HG03354 (cell line): ENCODE measurements at regions not wholly inside any gene's neighbourhood (a gene's known extent, or its start where the extent isn't known, plus 50 kb on each side); places are given as distances from the start of the nearest gene placed in this dataset.

Experiments used
- ATAC-seq: cut with Tn5 transposase; IDR thresholded peaks from one replicate; pipeline ENCODE4 v1.9.1; 2021; ENCODE audit warnings: mild to moderate bottlenecking; ENCODE audit not compliant: unreplicated experiment, poor library complexity, severe bottlenecking

DNA sequence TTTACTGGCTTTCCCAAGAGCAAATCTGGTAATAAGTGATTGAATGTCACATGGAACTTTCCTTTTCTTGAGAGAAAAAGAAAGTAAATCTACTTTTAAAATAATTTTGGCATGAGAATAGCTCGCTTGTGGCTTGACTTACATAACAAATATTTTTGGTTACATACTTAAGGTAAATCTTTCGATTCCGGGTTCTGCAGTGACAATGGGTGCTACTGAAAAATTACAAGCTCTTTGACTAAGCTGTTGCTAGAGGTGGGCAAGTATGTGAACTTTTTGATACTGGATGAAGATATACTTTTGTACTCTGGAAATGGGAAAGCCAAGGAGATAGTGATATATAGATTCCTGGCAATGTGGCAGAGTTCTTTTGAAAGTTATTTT lies 51.9 kb upstream of the OTOL1 start:
- no peak for ATAC-seq

- ATAC-seq, result no peak
Measured at GRCh38 chr3:161443921-161444693, 52.5 kb upstream of the OTOL1 start.

DNA sequence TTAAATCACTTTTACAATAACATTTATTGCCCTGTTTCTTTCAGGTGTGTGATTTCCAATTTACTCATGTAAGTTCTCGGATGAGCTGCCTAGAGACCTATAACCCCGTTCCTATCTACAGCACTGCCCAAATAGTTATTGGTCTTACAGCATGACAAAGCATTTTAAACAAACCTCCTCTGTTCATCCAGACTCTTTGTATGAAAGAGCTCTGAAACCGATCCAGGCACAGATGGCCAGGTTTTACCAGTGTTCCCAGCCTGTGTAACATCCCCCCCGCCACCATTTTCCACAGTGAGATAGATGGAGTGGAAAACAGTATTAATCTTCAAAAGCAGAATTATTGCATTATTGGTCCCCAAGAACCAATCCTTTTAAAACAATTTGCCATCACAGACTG lies 59.0 kb upstream of the SPTSSB start:
- no peak for ATAC-seq

- ATAC-seq, result no peak
Measured at GRCh38 chr3:161427347-161427746, 56.0 kb upstream of the SPTSSB start.

DNA sequence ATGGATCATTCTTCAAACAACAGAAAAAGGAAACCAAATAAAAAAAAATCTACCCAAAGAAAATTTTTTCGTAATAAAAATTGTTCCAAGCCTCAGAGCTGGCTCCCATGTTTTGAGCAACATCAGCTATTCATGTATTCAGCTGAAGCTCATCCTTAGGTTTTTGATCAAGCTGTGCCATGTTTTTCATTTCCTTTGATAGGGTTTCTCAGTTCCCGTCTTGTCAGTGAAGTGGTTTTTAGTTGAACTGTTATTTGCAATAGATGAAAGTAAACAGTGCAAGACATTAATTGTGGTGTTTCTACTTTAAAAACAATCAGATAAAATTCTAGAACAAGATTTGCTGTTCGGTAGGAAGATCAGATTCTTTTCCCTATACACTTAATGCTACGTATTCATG lies 55.4 kb upstream of the SPTSSB start:
- no peak for ATAC-seq

- peak; percentile 67 for ATAC-seq
Measured at GRCh38 chr3:161423911-161424522, 52.7 kb upstream of the SPTSSB start.

DNA sequence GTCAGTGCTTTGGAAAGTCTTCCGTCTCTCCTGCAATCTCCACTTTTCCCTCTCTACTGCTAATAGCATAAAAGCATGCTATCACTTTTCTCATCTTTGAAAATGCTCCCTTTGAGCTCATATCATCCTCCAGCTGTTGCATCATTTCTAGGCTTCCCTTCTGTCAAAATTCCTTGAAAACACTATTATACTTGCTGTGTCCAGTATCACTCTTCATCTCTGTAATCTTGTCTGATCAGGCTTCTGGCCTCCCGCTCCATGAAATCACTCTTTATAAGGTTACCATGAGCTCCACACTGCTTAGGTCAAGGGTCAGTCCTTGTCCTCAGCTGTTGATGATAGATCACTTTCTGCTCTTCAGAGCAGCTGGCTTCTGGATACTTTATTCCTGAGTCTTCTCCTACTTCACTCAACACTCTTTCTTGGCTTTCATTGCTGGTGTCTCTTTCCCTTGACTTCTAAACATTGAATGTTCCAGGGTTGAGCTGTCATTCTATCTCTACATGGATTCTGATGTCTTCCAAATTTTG lies 50.9 kb upstream of the SPTSSB start:
- no peak for ATAC-seq
